Lung (tissue), 11 donors: ENCODE measurements at regions not wholly inside any gene's neighbourhood (a gene's known extent, or its start where the extent isn't known, plus 50 kb on each side); places are given as distances from the start of the nearest gene placed in this dataset.
A peak's percentile ranks its signal among the peaks of the same experiment; 100 is the strongest.

ENCODE experiments used
- ATAC-seq: fragments of 200-7000 bp; cut with Tn5 transposase; one replicate; pipeline ENCODE4 v1.9.1; 2020; ENCODE audit warnings: moderate number of reproducible peaks; ENCODE audit not compliant: insufficient read depth, low FRiP score
- DNase-seq, 3 donors: peaks; one replicate each; pipeline ENCODE4 v3.0.0-alpha.2; 2013 to 2017
- H3K27ac ChIP-seq, 2 donors: one replicate each; pipeline ENCODE4 v1.5.1; 2013; ENCODE audit warnings: mild to moderate bottlenecking in 2 of 2, moderate library complexity in 2 of 2, control low read depth in 1 of 2, inconsistent platforms in 1 of 2, low read depth in 1 of 2, low read length in 1 of 2
- H3K27me3 ChIP-seq, 3 donors: one replicate each; pipeline ENCODE4 v1.5.1; 2013; ENCODE audit warnings: low read length in 2 of 3; ENCODE audit not compliant: control insufficient read depth in 3 of 3, insufficient read depth in 3 of 3
- H3K36me3 ChIP-seq, 4 donors: one replicate each; pipeline ENCODE4 v1.5.1; 2013; ENCODE audit warnings: low read length in 4 of 4, mild to moderate bottlenecking in 1 of 4, moderate library complexity in 1 of 4; ENCODE audit not compliant: control insufficient read depth in 4 of 4, insufficient read depth in 4 of 4
- H3K4me1 ChIP-seq, 5 donors: one replicate each; pipeline ENCODE4 v1.5.1; 2013; ENCODE audit warnings: low read length in 5 of 5, mild to moderate bottlenecking in 2 of 5, moderate library complexity in 1 of 5; ENCODE audit not compliant: control insufficient read depth in 5 of 5, insufficient read depth in 5 of 5
- H3K4me3 ChIP-seq: one replicate; pipeline ENCODE4 v1.5.1; 2013; ENCODE audit warnings: mild to moderate bottlenecking, control low read depth, moderate library complexity
- H3K9ac ChIP-seq, 2 donors: one replicate each; pipeline ENCODE4 v1.5.1; 2013; ENCODE audit warnings: low read length in 2 of 2, control low read depth in 1 of 2; ENCODE audit not compliant: insufficient read depth in 1 of 2
- H3K9me3 ChIP-seq, 4 donors: one replicate each; pipeline ENCODE4 v1.5.1; 2013; ENCODE audit warnings: low read length in 3 of 4, mild to moderate bottlenecking in 1 of 4, moderate library complexity in 1 of 4; ENCODE audit not compliant: control insufficient read depth in 4 of 4, insufficient read depth in 3 of 4
- WGBS, 2 donors: extraction: QIAGEN DNeasy Blood & Tissue Kit; methylation state at CpG; one replicate each; pipeline ENCODE4 v1.1.7; 2013; 5-methylcytosine and 5-hydroxymethylcytosine counted together
- TF ChIP-seq, protein P1 (sequence below): IDR thresholded peaks from 2 replicates; pipeline ENCODE4 v1.5.1; 2012; ENCODE audit warnings: mild to moderate bottlenecking; ENCODE audit errors: control extremely low read depth, extremely low read depth
- donor health status: control.
- donor health status: control.
- donor health status: Bipolar disorder and iron deficiency.
- donor health status: healthy.
- donor health status: DM: yes; HTN: yes; CAD: no.

DNA sequence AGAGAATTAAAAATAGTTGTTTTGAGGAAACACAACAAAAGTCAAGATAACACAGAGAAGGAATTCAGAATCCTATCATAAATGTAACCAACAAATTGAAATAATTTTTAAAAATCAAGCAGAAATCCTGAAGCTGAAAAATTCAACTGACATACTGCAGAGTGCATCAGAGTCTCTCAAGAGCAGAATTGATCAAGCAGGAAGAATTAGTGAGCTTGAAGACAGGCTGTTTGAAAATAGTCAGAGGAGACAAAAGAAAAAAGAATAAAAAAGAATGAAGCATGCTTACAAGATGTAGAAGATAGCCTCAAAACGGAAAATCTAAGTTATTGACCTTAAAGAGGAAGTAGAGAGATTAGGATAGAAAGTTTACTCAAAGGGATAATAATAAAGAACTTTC is 65.8 kb upstream of the PPP2R5C start:
- no peak overlapping the region for H3K4me3 ChIP-seq
- no peak overlapping the region for H3K27ac ChIP-seq
- no peaks in the 10 kb centered on the region for H3K9me3 ChIP-seq
- H3K27me3 ChIP-seq: peaks cover 0 to 7% (median 0%) of the 10 kb centered on the region in 3 donors
- ATAC-seq: no peak
- TF ChIP-seq, protein P1, sequence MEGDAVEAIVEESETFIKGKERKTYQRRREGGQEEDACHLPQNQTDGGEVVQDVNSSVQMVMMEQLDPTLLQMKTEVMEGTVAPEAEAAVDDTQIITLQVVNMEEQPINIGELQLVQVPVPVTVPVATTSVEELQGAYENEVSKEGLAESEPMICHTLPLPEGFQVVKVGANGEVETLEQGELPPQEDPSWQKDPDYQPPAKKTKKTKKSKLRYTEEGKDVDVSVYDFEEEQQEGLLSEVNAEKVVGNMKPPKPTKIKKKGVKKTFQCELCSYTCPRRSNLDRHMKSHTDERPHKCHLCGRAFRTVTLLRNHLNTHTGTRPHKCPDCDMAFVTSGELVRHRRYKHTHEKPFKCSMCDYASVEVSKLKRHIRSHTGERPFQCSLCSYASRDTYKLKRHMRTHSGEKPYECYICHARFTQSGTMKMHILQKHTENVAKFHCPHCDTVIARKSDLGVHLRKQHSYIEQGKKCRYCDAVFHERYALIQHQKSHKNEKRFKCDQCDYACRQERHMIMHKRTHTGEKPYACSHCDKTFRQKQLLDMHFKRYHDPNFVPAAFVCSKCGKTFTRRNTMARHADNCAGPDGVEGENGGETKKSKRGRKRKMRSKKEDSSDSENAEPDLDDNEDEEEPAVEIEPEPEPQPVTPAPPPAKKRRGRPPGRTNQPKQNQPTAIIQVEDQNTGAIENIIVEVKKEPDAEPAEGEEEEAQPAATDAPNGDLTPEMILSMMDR: no peak
- WGBS, 2 donors: 28 to 43% methylated on average over 1 of the region's 1 CpG
- H3K4me1 ChIP-seq: no peaks in the 10 kb centered on the region
- H3K9ac ChIP-seq: no peak overlapping the region
- no peaks in the 10 kb centered on the region for H3K36me3 ChIP-seq
- DNase-seq: no peak

DNA sequence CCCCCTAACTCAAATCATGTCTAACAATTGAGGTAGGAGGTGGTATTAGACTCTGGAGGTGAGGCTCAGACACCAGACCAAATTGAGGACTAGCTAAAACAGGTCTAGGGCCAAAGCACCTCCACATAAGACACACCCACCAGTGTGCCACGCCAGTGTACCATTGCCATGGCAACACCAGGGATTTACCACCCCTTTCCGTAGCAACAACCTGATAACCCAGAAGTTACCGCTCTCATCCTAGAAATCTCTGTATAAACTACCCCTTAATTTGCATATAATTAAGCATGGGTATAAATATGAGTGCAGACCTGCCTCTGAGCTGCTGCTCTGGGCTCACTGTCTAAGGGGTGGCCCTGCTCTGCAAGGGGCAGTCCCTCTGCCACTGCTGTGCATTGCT is 57.4 kb upstream of the PPP2R5C start:
- no peak overlapping the region for H3K4me3 ChIP-seq
- no peak for ATAC-seq
- no peaks in the 10 kb centered on the region for H3K36me3 ChIP-seq
- no peak overlapping the region for H3K9ac ChIP-seq
- 85 to 90% methylated on average over 3 of the region's 3 CpGs for WGBS, 2 donors
- DNase-seq: no peak
- peaks cover 0 to 10% (median 10%) of the 10 kb centered on the region in 3 donors for H3K27me3 ChIP-seq
- no peaks in the 10 kb centered on the region for H3K9me3 ChIP-seq
- peaks cover 0 to 10% (median 0%) of the 10 kb centered on the region in 5 donors for H3K4me1 ChIP-seq
- TF ChIP-seq, protein P1: no peak
- no peak overlapping the region for H3K27ac ChIP-seq

DNA sequence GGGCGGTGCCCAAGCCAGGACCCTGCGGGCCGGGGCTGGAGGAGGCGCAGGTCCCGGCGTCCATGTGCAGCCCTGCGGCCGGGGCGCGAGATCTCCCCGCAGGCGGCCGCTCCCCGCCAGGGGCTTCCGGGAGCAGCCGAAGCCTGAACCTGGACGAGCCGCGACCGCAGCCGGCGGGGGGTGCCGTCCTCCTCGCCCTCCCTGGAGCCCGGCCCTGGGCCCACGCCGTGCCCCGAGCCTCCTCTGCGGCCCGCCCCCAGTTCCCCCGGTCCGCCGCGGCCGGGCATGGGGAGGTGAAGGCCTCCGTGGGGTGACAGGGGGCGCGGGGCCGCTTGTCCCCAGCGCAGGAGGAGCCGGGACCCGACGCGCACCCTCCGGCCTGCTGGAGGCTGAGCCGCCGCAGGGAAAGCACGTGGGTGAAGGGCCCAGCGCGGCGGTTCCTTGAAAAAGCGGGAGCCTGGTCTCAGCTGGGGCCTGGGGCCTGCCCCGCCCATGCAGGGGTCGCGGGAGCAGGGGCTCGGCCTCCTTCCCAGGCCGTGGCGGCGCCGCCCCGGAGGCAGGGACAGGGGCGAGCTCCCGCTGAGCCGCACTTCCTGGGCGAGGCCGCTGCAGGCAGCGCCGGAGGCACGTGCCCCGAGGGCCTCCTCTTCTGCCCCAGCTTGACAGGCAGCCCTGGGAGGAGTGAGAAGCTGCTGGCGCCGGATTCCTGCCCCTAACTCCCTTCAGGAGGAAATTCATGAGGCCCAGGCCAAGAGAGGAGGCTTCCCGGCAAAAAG is 55.6 kb upstream of the PPP2R5C start:
- peaks cover 0 to 9% (median 7%) of the 10 kb centered on the region in 3 donors for H3K27me3 ChIP-seq
- peak overlapping the region; percentile 23 for H3K4me3 ChIP-seq
- peak; percentile 49 to 73 (median 60) for DNase-seq
- peak; percentile 63 for ATAC-seq
- TF ChIP-seq, protein P1: no peak
- H3K9me3 ChIP-seq: no peaks in the 10 kb centered on the region
- peaks cover 0 to 10% (median 0%) of the 10 kb centered on the region in 5 donors for H3K4me1 ChIP-seq
- no peak overlapping the region for H3K9ac ChIP-seq
- 5 to 8% methylated on average over 50 to 73 of the region's 73 CpGs for WGBS, 2 donors
- H3K36me3 ChIP-seq: no peaks in the 10 kb centered on the region
- H3K27ac ChIP-seq: peak overlapping the region; percentile 10 to 85
